Stomach smooth muscle (tissue), 2 donors: ENCODE measurements at regions not wholly inside any gene's neighbourhood (a gene's known extent, or its start where the extent isn't known, plus 50 kb on each side); places are given as distances from the start of the nearest gene placed in this dataset.
"Not testable (repeated sequence)": the region's sequence is repeated elsewhere in the genome, so short reads cannot be mapped to it uniquely, and the experiment has no call there.

ENCODE experiments used
- H3K27ac ChIP-seq: one replicate; pipeline ENCODE4 v1.7.0; 2013; ENCODE audit warnings: mild to moderate bottlenecking, low read length, inconsistent platforms
- H3K27me3 ChIP-seq, 2 donors: one replicate each; pipeline ENCODE4 v1.7.0; 2013; ENCODE audit warnings: low read length in 2 of 2; ENCODE audit not compliant: insufficient read depth in 2 of 2, control insufficient read depth in 1 of 2
- H3K36me3 ChIP-seq, 2 donors: one replicate each; pipeline ENCODE4 v1.7.0; 2013; ENCODE audit warnings: low read length in 2 of 2; ENCODE audit not compliant: control insufficient read depth in 2 of 2, insufficient read depth in 2 of 2
- H3K4me1 ChIP-seq: one replicate; pipeline ENCODE4 v1.7.0; 2013; ENCODE audit warnings: low read length; ENCODE audit not compliant: control insufficient read depth, insufficient read depth
- H3K4me3 ChIP-seq, 2 donors: one replicate each; pipeline ENCODE4 v1.7.0; 2013; ENCODE audit warnings: low read length in 2 of 2
- H3K9ac ChIP-seq, 2 donors: one replicate each; pipeline ENCODE4 v1.7.0; 2013; ENCODE audit warnings: low read length in 2 of 2, mild to moderate bottlenecking in 1 of 2
- H3K9me3 ChIP-seq, 2 donors: one replicate each; pipeline ENCODE4 v1.7.0; 2013; ENCODE audit warnings: low read length in 2 of 2; ENCODE audit not compliant: control insufficient read depth in 2 of 2
- donor health status: healthy.
- donor health status: Pancreatic carcinoma.

GRCh38 chr5:86731319-86732117, 113.8 kb downstream of the COX7C start:
- not testable (repeated sequence) for H3K4me3 ChIP-seq, H3K9me3 ChIP-seq, H3K36me3 ChIP-seq, H3K27me3 ChIP-seq, H3K9ac ChIP-seq, H3K27ac ChIP-seq, H3K4me1 ChIP-seq

GRCh38 chr5:86735370-86735769, 117.6 kb downstream of the COX7C start:
- Histone ChIP-seq H3K4me3 (no peak overlapping the region), H3K9me3 (peaks cover 8 to 12% of the 10 kb centered on the region in 2 donors), H3K27me3 (no peaks in the 10 kb centered on the region), H3K9ac (no peak overlapping the region), H3K27ac (no peak overlapping the region), H3K36me3 (no peaks in the 10 kb centered on the region), H3K4me1 (no peaks in the 10 kb centered on the region)

- Histone ChIP-seq H3K9ac (no peak overlapping the region), H3K36me3 (no peaks in the 10 kb centered on the region), H3K27ac (no peak overlapping the region)
Measured at GRCh38 chr5:86737579-86737978, 119.8 kb downstream of the COX7C start.

GRCh38 chr5:86748538-86749105, 130.9 kb downstream of the COX7C start:
- no peaks in the 10 kb centered on the region for H3K4me1 ChIP-seq
- H3K4me3 ChIP-seq = no peak overlapping the region
- H3K9me3 ChIP-seq = no peaks in the 10 kb centered on the region
- H3K27ac ChIP-seq = no peak overlapping the region
- H3K27me3 ChIP-seq = no peaks in the 10 kb centered on the region
- no peaks in the 10 kb centered on the region for H3K36me3 ChIP-seq
- H3K9ac ChIP-seq = no peak overlapping the region

More at GRCh38 chr5:86737579-86737978, 119.8 kb downstream of the COX7C start:
- Histone ChIP-seq H3K4me1 (no peaks in the 10 kb centered on the region), H3K4me3 (no peak overlapping the region), H3K27me3 (no peaks in the 10 kb centered on the region), H3K9me3 (peaks cover 4 to 12% of the 10 kb centered on the region in 2 donors)

GRCh38 chr5:86749841-86750240, 132.1 kb downstream of the COX7C start:
- no peak overlapping the region for H3K27ac ChIP-seq
- no peak overlapping the region for H3K9ac ChIP-seq
- H3K36me3 ChIP-seq = no peaks in the 10 kb centered on the region
- H3K27me3 ChIP-seq = no peaks in the 10 kb centered on the region
- H3K9me3 ChIP-seq = no peaks in the 10 kb centered on the region
- H3K4me3 ChIP-seq = no peak overlapping the region
- H3K4me1 ChIP-seq = no peaks in the 10 kb centered on the region

GRCh38 chr5:86756839-86757238, 139.1 kb downstream of the COX7C start:
- H3K27me3 ChIP-seq = no peaks in the 10 kb centered on the region
- H3K4me3 ChIP-seq = no peak overlapping the region
- no peak overlapping the region for H3K9ac ChIP-seq
- H3K27ac ChIP-seq = no peak overlapping the region
- no peaks in the 10 kb centered on the region for H3K36me3 ChIP-seq
- no peaks in the 10 kb centered on the region for H3K9me3 ChIP-seq
- no peaks in the 10 kb centered on the region for H3K4me1 ChIP-seq

- no peaks in the 10 kb centered on the region for H3K27me3 ChIP-seq
- no peak overlapping the region for H3K9ac ChIP-seq
- no peaks in the 10 kb centered on the region for H3K36me3 ChIP-seq
- no peaks in the 10 kb centered on the region for H3K9me3 ChIP-seq
- no peak overlapping the region for H3K27ac ChIP-seq
- H3K4me3 ChIP-seq = no peak overlapping the region
- no peaks in the 10 kb centered on the region for H3K4me1 ChIP-seq
Measured at GRCh38 chr5:86757824-86758223, 140.1 kb downstream of the COX7C start.

GRCh38 chr5:86760661-86761060, 142.9 kb downstream of the COX7C start:
- Histone ChIP-seq H3K4me3 (no peak overlapping the region), H3K9ac (no peak overlapping the region), H3K9me3 (no peaks in the 10 kb centered on the region), H3K4me1 (no peaks in the 10 kb centered on the region), H3K27ac (no peak overlapping the region), H3K27me3 (no peaks in the 10 kb centered on the region), H3K36me3 (no peaks in the 10 kb centered on the region)

- H3K9ac ChIP-seq = no peak overlapping the region
- no peaks in the 10 kb centered on the region for H3K9me3 ChIP-seq
- no peaks in the 10 kb centered on the region for H3K27me3 ChIP-seq
- no peaks in the 10 kb centered on the region for H3K4me1 ChIP-seq
- no peak overlapping the region for H3K27ac ChIP-seq
- H3K36me3 ChIP-seq = no peaks in the 10 kb centered on the region
- no peak overlapping the region for H3K4me3 ChIP-seq
Measured at GRCh38 chr5:86763929-86764328, 146.2 kb downstream of the COX7C start.

- H3K9ac ChIP-seq = no peak overlapping the region
- H3K9me3 ChIP-seq = no peaks in the 10 kb centered on the region
- no peak overlapping the region for H3K4me3 ChIP-seq
- H3K27ac ChIP-seq = no peak overlapping the region
- no peaks in the 10 kb centered on the region for H3K27me3 ChIP-seq
- no peaks in the 10 kb centered on the region for H3K4me1 ChIP-seq
- no peaks in the 10 kb centered on the region for H3K36me3 ChIP-seq
Measured at GRCh38 chr5:86765778-86766502, 148.2 kb downstream of the COX7C start.
